GM12878 (cell line): ENCODE measurements at regions not wholly inside any gene's neighbourhood (a gene's known extent, or its start where the extent isn't known, plus 50 kb on each side); places are given as distances from the start of the nearest gene placed in this dataset.

Experiments
- ATAC-seq: fragments of 200-7000 bp; cut with Tn5 transposase; 3 replicates; pipeline ENCODE4 v1.9.1; 2020; ENCODE audit warnings: mild to moderate bottlenecking, moderate library complexity
- BruUV-seq: library from RNA; stranded (reverse); fragments of 400-500 nt; replicated peaks from 2 replicates; lab custom pipeline; 2021; lab: Mats Ljungman, UMichigan
- CTCF ChIA-PET: fragments of 300-600 bp; sonication (Branson Sonifier 250); formaldehyde crosslinking; extraction: SDS; loops from one replicate; lab custom pipeline; 2021; ENCODE audit warnings: inconsistent platforms; lab: Yijun Ruan, JAX
- POLR2A ChIA-PET: fragments of 350-600 bp; formaldehyde crosslinking; extraction: SDS; loops from one replicate; lab custom pipeline; 2021; ENCODE audit warnings: inconsistent platforms; lab: Charles Lee
- RAD21 ChIA-PET: fragments of 300-600 bp; sonication (Branson Sonifier 250); formaldehyde crosslinking; loops from one replicate; lab custom pipeline; 2023; ENCODE audit warnings: antibody characterized with exemption; ENCODE audit not compliant: unreplicated experiment; lab: Charles Lee
- SMC1A ChIA-PET: fragments of 300-600 bp; sonication (Branson Sonifier 250); formaldehyde crosslinking; loops from one replicate; lab custom pipeline; 2023; ENCODE audit not compliant: unreplicated experiment, uncharacterized antibody; lab: Charles Lee
- DNase-seq: peaks from one replicate; pipeline ENCODE4 v3.0.0-alpha.2; 2011; ENCODE audit warnings: low read depth, low spot score
- FAIRE-seq: peaks from 3 replicates; lab custom pipeline; 2011; peaks lifted over from hg19 to GRCh38; lab: Jason Lieb, UNC
- H2AFZ ChIP-seq: 2 replicates; pipeline ENCODE4 v1.6.0; 2011; ENCODE audit warnings: low read depth, low read length, control low read depth; ENCODE audit not compliant: control insufficient read depth
- H3K27ac ChIP-seq: 2 replicates; pipeline ENCODE4 v1.5.1; 2011; ENCODE audit warnings: control low read depth; ENCODE audit not compliant: control insufficient read depth, insufficient read depth
- H3K27me3 ChIP-seq, 2 experiments: replicated peaks in 1 of 2; 2 replicates each; pipeline versions ENCODE4 v1.6.0 to v1.6.1; 2011; ENCODE audit warnings: low read length in 1 of 2; ENCODE audit not compliant: control insufficient read depth in 2 of 2, insufficient read depth in 2 of 2
- H3K36me3 ChIP-seq, 2 experiments: 2 replicates each; pipeline ENCODE4 v1.5.1; 2011; ENCODE audit warnings: low read length in 1 of 2; ENCODE audit not compliant: control insufficient read depth in 2 of 2, insufficient read depth in 2 of 2
- H3K4me1 ChIP-seq: 2 replicates; pipeline ENCODE4 v1.6.1; 2011; ENCODE audit warnings: mild to moderate bottlenecking, low read length, moderate library complexity, mixed read lengths; ENCODE audit not compliant: control insufficient read depth, insufficient read depth
- H3K4me2 ChIP-seq: 2 replicates; pipeline ENCODE4 v1.6.0; 2011; ENCODE audit warnings: control low read depth; ENCODE audit not compliant: control insufficient read depth, insufficient read depth
- H3K4me3 ChIP-seq: fragments of 200-600 bp; sonication (generic); 2 replicates; pipeline ENCODE4 v1.5.1; 2016
- H3K79me2 ChIP-seq: 2 replicates; pipeline ENCODE4 v1.6.0; 2011; ENCODE audit warnings: low read length; ENCODE audit not compliant: control insufficient read depth, insufficient read depth
- H3K9ac ChIP-seq: 2 replicates; pipeline ENCODE4 v1.8.0; 2011; ENCODE audit warnings: low read length, control low read depth, mixed read lengths; ENCODE audit not compliant: control insufficient read depth, insufficient read depth
- H3K9me3 ChIP-seq: replicated peaks from 3 replicates; pipeline ENCODE4 v1.5.1; 2011; ENCODE audit warnings: mild to moderate bottlenecking, low read length; ENCODE audit not compliant: control insufficient read depth, insufficient read depth
- H4K20me1 ChIP-seq: 2 replicates; pipeline ENCODE4 v1.6.0; 2011; ENCODE audit not compliant: control insufficient read depth, insufficient read depth
- ATF2 ChIP-seq: IDR thresholded peaks from 2 replicates; pipeline ENCODE4 v1.6.1; 2012; ENCODE audit warnings: low read length, inconsistent platforms
- FOXK2 ChIP-seq: fragments of 450-650 bp; IDR thresholded peaks from 2 replicates; pipeline ENCODE4 v1.6.1; 2017; ENCODE audit warnings: mild to moderate bottlenecking, moderate library complexity
- JUNB ChIP-seq: IDR thresholded peaks from 2 replicates; pipeline ENCODE4 v1.6.1; 2016; ENCODE audit warnings: antibody characterized with exemption, mild to moderate bottlenecking
- MYB ChIP-seq: fragments of 150-350 bp; IDR thresholded peaks from 2 replicates; pipeline ENCODE4 v1.6.1; 2014; ENCODE audit warnings: mild to moderate bottlenecking, low read depth, low read length, borderline replicate concordance
- NFXL1 ChIP-seq: fragments of 450-650 bp; IDR thresholded peaks from 2 replicates; pipeline ENCODE4 v1.6.1; 2017; ENCODE audit warnings: antibody characterized with exemption, mild to moderate bottlenecking, borderline replicate concordance
- NKRF ChIP-seq: fragments of 450-650 bp; conservative IDR thresholded peaks from 2 replicates; pipeline ENCODE4 v1.6.1; 2017; ENCODE audit warnings: mild to moderate bottlenecking, moderate library complexity
- NR2C2 ChIP-seq: IDR thresholded peaks from 2 replicates; pipeline ENCODE4 v1.6.1; 2011; ENCODE audit warnings: borderline replicate concordance, low read depth; ENCODE audit not compliant: control insufficient read depth, insufficient read length
- NR2F1 ChIP-seq: fragments of 450-650 bp; conservative IDR thresholded peaks from 2 replicates; pipeline ENCODE4 v1.6.1; 2017; ENCODE audit warnings: mild to moderate bottlenecking
- POLR2A ChIP-seq: IDR thresholded peaks from 2 replicates; pipeline ENCODE4 v1.6.1; 2011; ENCODE audit warnings: low read depth, mild to moderate bottlenecking, low read length
- POU2F2 ChIP-seq: IDR thresholded peaks from 3 replicates; pipeline ENCODE4 v1.6.1; 2011; ENCODE audit warnings: low read depth, mild to moderate bottlenecking, low read length, borderline replicate concordance
- WGBS: methylation state at CpG from one replicate; pipeline ENCODE4 v1.1.6; 2016; ENCODE audit warnings: low lambda C conversion rate; ENCODE audit not compliant: insufficient replicate concordance, insufficient coverage; ENCODE audit errors: missing lambda C conversion rate; 5-methylcytosine and 5-hydroxymethylcytosine counted together
- in situ Hi-C: fragments of 300-500 bp; cut with MboI; formaldehyde crosslinking; loops from 9 replicates; pipeline ENCODE4 v1.14.3; 2018; ENCODE audit warnings: mixed read lengths
- intact Hi-C: fragments of 100-400 bp; cut with micrococcal nuclease; formaldehyde crosslinking; loops from one replicate; pipeline ENCODE4 v1.14.2; 2022; ENCODE audit not compliant: unreplicated experiment

DNA sequence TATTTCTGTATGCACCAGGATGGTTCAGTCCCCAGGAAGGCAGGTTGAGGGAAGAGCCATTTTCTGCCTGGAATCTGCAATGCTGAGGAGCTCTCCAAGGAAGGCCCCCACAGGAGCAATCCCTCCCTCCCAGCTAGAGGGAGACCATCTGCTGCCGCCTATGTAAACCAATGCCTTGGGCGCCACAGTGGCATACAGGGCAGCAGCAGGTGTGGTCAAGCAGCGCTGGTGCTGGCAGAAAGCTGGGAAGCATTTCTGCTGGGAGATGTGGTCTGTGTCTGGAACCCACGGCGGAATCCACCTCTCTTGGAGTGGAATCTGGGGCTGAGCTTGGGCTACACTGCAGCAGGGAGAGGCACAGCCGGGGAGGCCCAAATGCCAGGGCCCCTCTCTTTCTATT lies 283.3 kb downstream of the RRAGC start:
- Histone ChIP-seq H3K4me1 (no peaks in the 10 kb centered on the region; the same call in 1 of the 2 replicates), H3K9me3 (no peaks in the 10 kb centered on the region), H4K20me1 (no peaks in the 10 kb centered on the region), H3K9ac (no peak overlapping the region), H3K36me3 (no peaks in the 10 kb centered on the region), H3K4me2 (no peak overlapping the region), H3K27ac (no peak overlapping the region), H2AFZ (no peak overlapping the region), H3K79me2 (no peaks in the 10 kb centered on the region), H3K27me3 (peaks cover 3 to 6% of the 10 kb centered on the region in 2 experiments; a peak in 3 of 4 replicates), H3K4me3 (no peak overlapping the region)
- RAD21 ChIA-PET: no interaction called here
- no peak for TF ChIP-seq MYB
- no peak for TF ChIP-seq ATF2
- no peak for TF ChIP-seq POU2F2
- no peak for TF ChIP-seq FOXK2
- no peak for TF ChIP-seq NR2C2
- CTCF ChIA-PET: interaction anchor here (2.1 kb wide), 1 partner anchor 9 kb away, joined by 9 read pairs; no protein-coding TSS in a partner anchor
- no peak for FAIRE-seq
- in situ Hi-C loops: loop anchor here (25.0 kb wide), 1 partner anchor 539 kb away; the partner anchor contains the start of gene POU3F1
- no peak for DNase-seq
- ATAC-seq: no peak
- intact Hi-C loops: no loop called here
- WGBS: 51% methylated on average over 6 of the region's 6 CpGs
- SMC1A ChIA-PET: no interaction called here
- POLR2A ChIA-PET: no interaction called here
- BruUV-seq: no TSS peak

DNA sequence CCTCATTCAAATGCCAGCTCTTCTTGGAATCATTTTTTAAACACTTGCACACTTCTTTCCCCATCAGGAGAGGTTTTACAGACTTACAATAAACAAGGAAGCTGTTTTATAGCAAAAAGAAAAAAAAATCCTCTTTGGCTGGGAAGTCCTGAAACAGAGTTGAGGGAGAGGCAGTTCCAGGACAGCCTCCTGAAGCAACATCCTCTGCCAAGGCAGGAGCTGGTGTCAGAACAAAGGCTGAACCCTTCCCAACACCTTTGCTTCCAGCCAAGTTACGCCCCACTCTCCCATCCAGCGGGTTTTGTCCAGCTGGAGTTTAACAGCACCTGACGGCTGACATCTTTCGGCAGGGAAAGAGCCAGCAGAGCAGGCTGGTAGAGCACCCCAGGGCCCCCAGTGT lies 287.8 kb downstream of the RRAGC start:
- DNase-seq (no peak), ATAC-seq (no peak), FAIRE-seq (no peak)
- no peaks in the 10 kb centered on the region for H3K36me3 ChIP-seq
- H2AFZ ChIP-seq: no peak overlapping the region
- RAD21 ChIA-PET: interaction anchor here (0.6 kb wide), 1 partner anchor 250 kb away, joined by 3 read pairs; no protein-coding TSS in a partner anchor
- no peak overlapping the region for H3K9ac ChIP-seq
- intact Hi-C loops (no loop called here), in situ Hi-C loops (no loop called here)
- POLR2A ChIA-PET: interaction anchor here (0.6 to 1.7 kb wide), 2 partner anchors 10 to 300 kb away, joined by 3 to 4 read pairs; no protein-coding TSS in a partner anchor
- SMC1A ChIA-PET: interaction anchor here (0.7 to 1.9 kb wide), 4 partner anchors 12 to 64 kb away, joined by 3 to 6 read pairs (median 4); no protein-coding TSS in a partner anchor
- CTCF ChIA-PET: interaction anchor here (0.9 to 1.2 kb wide), 3 partner anchors 16 to 500 kb away, joined by 3 read pairs; no protein-coding TSS in a partner anchor
- WGBS: 76% methylated on average over 4 of the region's 4 CpGs
- no peak overlapping the region for H3K4me3 ChIP-seq
- H3K9me3 ChIP-seq: no peaks in the 10 kb centered on the region
- BruUV-seq: no TSS peak
- no peaks in the 10 kb centered on the region for H3K4me1 ChIP-seq
- no peaks in the 10 kb centered on the region for H4K20me1 ChIP-seq
- H3K27ac ChIP-seq: no peak overlapping the region
- H3K79me2 ChIP-seq: no peaks in the 10 kb centered on the region
- TF ChIP-seq JUNB: no peak
- TF ChIP-seq NFXL1: no peak
- no peak for TF ChIP-seq NR2F1
- TF ChIP-seq NKRF: no peak
- TF ChIP-seq POLR2A: no peak
- no peaks in the 10 kb centered on the region; a peak in 1 of 4 replicates for H3K27me3 ChIP-seq
- H3K4me2 ChIP-seq: no peak overlapping the region
